Lower lobe of right lung (tissue), 2 donors: ENCODE measurements at regions not wholly inside any gene's neighbourhood (a gene's known extent, or its start where the extent isn't known, plus 50 kb on each side); places are given as distances from the start of the nearest gene placed in this dataset.

Experiments
- ATAC-seq, 2 donors: fragments of 200-7000 bp; cut with Tn5 transposase; one replicate each; pipeline ENCODE4 v1.9.1; 2020 to 2022; ENCODE audit warnings: mild to moderate bottlenecking in 2 of 2, moderate library complexity in 2 of 2
- DNase-seq: peaks from one replicate; pipeline ENCODE4 v3.0.0-alpha.2; 2020
- H3K27ac ChIP-seq: fragments of 200-600 bp; one replicate; pipeline ENCODE4 v1.8.0; 2022
- H3K27me3 ChIP-seq: fragments of 200-600 bp; one replicate; pipeline ENCODE4 v1.8.0; 2022; ENCODE audit warnings: low read depth
- H3K36me3 ChIP-seq: fragments of 200-600 bp; one replicate; pipeline ENCODE4 v1.8.0; 2022; ENCODE audit warnings: mild to moderate bottlenecking
- H3K4me1 ChIP-seq: fragments of 200-600 bp; one replicate; pipeline ENCODE4 v1.8.0; 2022
- H3K4me3 ChIP-seq: fragments of 200-600 bp; one replicate; pipeline ENCODE4 v1.8.0; 2022; ENCODE audit warnings: mild to moderate bottlenecking
- H3K9me3 ChIP-seq: fragments of 200-600 bp; one replicate; pipeline ENCODE4 v1.8.0; 2022
- intact Hi-C: fragments of 100-400 bp; cut with DNase I; formaldehyde crosslinking; loops from one replicate; pipeline ENCODE4 v1.11.0; 2022
- TF ChIP-seq, protein P1 (sequence below): fragments of 200-600 bp; IDR thresholded peaks from one replicate; pipeline ENCODE4 v1.8.0; 2022; ENCODE audit warnings: antibody characterized with exemption, mild to moderate bottlenecking
- donor health status: DM: no; HTN: yes; CAD: no; lungs with severe emphysema.

DNA sequence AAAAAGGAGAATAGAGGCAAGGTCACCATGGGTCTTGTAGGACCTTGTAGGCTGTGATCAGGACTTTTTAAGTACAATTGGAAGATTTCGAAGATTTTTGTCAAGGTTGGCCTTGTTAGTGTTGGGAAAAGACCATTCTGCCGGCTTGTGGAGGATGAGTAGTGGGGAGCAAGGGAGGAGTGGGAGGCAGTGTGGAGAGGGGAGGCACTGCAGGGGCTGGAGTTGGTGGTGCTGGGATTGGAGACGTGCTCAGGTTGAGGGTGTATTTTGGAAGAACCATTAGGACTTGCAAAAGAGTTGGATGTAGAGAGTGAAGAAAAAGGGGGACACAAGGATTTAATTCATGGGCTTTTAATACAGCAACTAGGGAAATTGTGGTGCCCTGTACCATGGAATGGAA, 397.1 kb downstream of the TSN start:
- no peak for DNase-seq
- no peaks in the 10 kb centered on the region for H3K9me3 ChIP-seq
- H3K4me1 ChIP-seq, result no peaks in the 10 kb centered on the region
- H3K27me3 ChIP-seq, result no peaks in the 10 kb centered on the region
- intact Hi-C loops, result no loop called here
- H3K36me3 ChIP-seq, result no peaks in the 10 kb centered on the region
- H3K4me3 ChIP-seq, result no peak overlapping the region
- H3K27ac ChIP-seq, result no peak overlapping the region
- TF ChIP-seq, protein P1, sequence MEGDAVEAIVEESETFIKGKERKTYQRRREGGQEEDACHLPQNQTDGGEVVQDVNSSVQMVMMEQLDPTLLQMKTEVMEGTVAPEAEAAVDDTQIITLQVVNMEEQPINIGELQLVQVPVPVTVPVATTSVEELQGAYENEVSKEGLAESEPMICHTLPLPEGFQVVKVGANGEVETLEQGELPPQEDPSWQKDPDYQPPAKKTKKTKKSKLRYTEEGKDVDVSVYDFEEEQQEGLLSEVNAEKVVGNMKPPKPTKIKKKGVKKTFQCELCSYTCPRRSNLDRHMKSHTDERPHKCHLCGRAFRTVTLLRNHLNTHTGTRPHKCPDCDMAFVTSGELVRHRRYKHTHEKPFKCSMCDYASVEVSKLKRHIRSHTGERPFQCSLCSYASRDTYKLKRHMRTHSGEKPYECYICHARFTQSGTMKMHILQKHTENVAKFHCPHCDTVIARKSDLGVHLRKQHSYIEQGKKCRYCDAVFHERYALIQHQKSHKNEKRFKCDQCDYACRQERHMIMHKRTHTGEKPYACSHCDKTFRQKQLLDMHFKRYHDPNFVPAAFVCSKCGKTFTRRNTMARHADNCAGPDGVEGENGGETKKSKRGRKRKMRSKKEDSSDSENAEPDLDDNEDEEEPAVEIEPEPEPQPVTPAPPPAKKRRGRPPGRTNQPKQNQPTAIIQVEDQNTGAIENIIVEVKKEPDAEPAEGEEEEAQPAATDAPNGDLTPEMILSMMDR, result no peak
- no peak for ATAC-seq

DNA sequence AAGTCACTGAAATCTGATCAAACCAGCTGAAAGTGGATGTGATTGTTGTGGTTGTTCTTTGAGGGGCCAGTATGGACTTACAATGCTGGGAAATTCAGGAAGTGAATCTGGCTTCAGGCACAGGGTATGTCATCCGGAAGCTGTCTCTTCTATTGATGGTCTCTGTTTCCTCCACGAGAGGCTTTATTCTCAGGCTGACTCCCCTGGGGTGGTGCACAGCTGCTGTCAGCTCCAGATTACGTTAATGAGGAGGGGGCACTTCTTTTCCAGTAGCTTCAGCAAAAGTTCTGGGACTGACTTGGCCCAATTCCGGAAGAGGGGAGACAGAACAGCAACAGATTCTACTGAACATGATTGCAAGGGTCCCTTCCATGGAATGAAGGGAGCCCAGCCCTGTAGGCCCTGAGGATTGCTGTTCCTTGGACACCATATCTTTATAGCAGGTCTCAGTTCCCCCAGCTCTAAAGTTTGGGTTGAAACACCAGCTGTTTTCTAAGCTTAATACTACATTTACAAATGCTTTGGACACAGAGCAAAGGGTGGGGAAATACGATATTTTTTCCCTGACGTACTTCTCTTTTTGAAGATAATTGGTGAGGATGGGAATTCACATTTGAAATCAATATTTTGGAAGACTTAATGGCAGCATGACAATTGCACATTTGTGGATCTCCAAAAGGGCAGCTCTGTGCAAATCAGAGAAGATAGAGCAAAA, 400.9 kb downstream of the TSN start:
- Histone ChIP-seq H3K27me3 (no peaks in the 10 kb centered on the region), H3K36me3 (no peaks in the 10 kb centered on the region), H3K27ac (no peak overlapping the region), H3K4me1 (no peaks in the 10 kb centered on the region), H3K9me3 (no peaks in the 10 kb centered on the region), H3K4me3 (no peak overlapping the region)
- ATAC-seq (no peak), DNase-seq (no peak)
- intact Hi-C loops, result no loop called here
- TF ChIP-seq, protein P1, result no peak

DNA sequence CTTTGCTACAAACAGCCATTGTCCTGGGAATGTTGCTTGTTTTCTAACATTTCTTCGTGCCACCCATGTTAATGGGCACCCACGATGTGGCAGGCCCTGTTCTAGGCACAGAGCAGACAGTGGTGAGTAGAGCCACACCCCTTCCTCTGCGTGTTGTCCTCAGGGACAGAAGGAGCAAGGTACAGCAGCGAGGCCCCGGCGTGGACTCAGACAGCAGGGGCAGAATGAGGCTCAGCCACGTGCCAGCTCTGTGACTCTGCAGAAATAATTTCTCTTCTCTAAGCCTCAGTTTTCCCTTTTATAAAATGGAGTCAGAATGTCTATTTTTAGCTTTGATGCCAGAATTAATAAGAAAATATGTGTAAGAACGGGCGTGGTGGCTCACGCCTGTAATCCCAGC, 401.7 kb downstream of the TSN start:
- H3K36me3 ChIP-seq, result no peaks in the 10 kb centered on the region
- DNase-seq, result no peak
- intact Hi-C loops, result no loop called here
- no peaks in the 10 kb centered on the region for H3K4me1 ChIP-seq
- H3K27ac ChIP-seq, result no peak overlapping the region
- no peaks in the 10 kb centered on the region for H3K27me3 ChIP-seq
- TF ChIP-seq, protein P1, result no peak
- H3K4me3 ChIP-seq, result no peak overlapping the region
- no peaks in the 10 kb centered on the region for H3K9me3 ChIP-seq
- no peak for ATAC-seq

DNA sequence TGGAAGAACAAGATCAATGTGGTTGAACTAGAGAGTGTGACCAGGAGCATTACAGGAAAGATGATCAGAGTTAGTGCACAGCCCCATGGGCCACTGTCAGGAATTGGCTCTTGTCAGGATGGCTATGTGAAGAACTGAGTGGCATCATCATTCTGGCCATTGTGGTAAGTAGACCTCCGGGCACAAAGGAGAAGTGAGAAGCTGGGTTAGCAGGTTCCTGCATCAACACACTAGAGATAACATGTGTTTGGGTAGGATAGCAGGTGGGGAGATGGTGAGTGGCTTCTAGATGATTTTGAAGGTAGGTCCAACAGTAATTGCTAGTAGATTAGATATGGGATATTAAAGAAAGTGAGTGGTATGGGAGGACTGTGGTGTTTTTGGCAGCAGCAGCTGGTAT, 408.2 kb downstream of the TSN start:
- no peaks in the 10 kb centered on the region for H3K27me3 ChIP-seq
- TF ChIP-seq, protein P1, result no peak
- DNase-seq (no peak), ATAC-seq (no peak)
- intact Hi-C loops, result no loop called here
- no peak overlapping the region for H3K4me3 ChIP-seq
- no peaks in the 10 kb centered on the region for H3K36me3 ChIP-seq
- H3K9me3 ChIP-seq, result no peaks in the 10 kb centered on the region
- no peaks in the 10 kb centered on the region for H3K4me1 ChIP-seq
- no peak overlapping the region for H3K27ac ChIP-seq

DNA sequence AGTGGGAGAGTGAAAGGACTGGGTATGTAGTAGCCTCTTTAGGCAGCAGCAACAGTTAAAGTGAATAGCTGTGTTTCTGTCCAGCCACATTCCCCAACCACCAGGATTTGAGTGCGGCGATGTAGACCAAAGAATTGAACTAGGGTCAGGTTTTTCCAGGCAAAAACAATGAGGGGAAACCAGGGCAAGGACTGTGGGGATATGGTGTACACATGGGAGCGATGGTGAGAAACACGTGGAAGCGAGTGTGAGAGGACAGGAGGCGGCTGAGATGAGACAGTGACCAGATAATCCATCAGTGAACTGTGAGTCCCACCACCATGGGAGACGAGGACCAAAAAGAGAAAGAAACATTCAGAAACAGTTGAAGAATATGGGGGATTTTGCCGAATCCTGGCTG, 409.5 kb downstream of the TSN start:
- no peak overlapping the region for H3K4me3 ChIP-seq
- H3K36me3 ChIP-seq, result no peaks in the 10 kb centered on the region
- TF ChIP-seq, protein P1, result no peak
- no peaks in the 10 kb centered on the region for H3K4me1 ChIP-seq
- no peaks in the 10 kb centered on the region for H3K27me3 ChIP-seq
- H3K9me3 ChIP-seq, result no peaks in the 10 kb centered on the region
- DNase-seq, result no peak
- intact Hi-C loops, result no loop called here
- H3K27ac ChIP-seq, result no peak overlapping the region
- ATAC-seq, result no peak

DNA sequence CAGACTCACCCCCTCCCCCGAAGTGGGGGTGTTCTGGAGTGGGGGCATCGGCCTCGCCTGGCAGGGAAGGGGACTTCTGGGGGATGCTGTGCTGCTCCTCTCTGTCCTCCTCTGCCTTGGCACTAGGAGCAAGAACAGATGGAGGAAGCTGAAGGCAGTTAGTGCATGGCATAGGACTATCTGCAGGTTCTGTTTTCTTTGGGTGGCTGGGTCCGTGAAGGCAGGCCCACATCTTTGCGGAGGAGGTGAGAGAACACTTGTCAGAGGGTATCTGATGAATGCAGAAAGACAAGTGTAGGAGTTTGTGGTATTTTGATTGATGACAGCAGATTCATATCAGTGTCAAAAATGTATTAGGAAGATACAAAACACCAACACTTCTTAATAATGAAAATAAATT, 411.4 kb downstream of the TSN start:
- Histone ChIP-seq H3K27ac (no peak overlapping the region), H3K4me3 (no peak overlapping the region), H3K9me3 (no peaks in the 10 kb centered on the region), H3K36me3 (no peaks in the 10 kb centered on the region), H3K27me3 (no peaks in the 10 kb centered on the region), H3K4me1 (no peaks in the 10 kb centered on the region)
- intact Hi-C loops, result no loop called here
- ATAC-seq (no peak), DNase-seq (no peak)
- TF ChIP-seq, protein P1, result no peak
